ENCODE measurements at regions not wholly inside any gene's neighbourhood (a gene's known extent, or its start where the extent isn't known, plus 50 kb on each side); places are given as distances from the start of the nearest gene placed in this dataset.

- Mint-ChIP-seq H3K27me3 (ENCODE audit: unreplicated experiment) (no peaks in the 10 kb centered on the region), H3K4me3 (ENCODE audit: unreplicated experiment) (no peak overlapping the region), H3K27ac (ENCODE audit: unreplicated experiment) (no peak overlapping the region), H3K36me3 (ENCODE audit: unreplicated experiment) (peaks cover 7% of the 10 kb centered on the region), H3K9me3 (ENCODE audit: unreplicated experiment) (peaks cover 5% of the 10 kb centered on the region), H3K4me1 (ENCODE audit: low read depth, unreplicated experiment) (no peaks in the 10 kb centered on the region)
- no peak for DNase-seq
- no peak for TF ChIP-seq CTCF (IDR thresholded peaks at IDR 0.05; ENCODE audit: partially characterized antibody, unreplicated experiment)
These were observed 221.2 kb downstream of the UXS1 start for GRCh38 chr2:105972927-105973326.

DNA sequence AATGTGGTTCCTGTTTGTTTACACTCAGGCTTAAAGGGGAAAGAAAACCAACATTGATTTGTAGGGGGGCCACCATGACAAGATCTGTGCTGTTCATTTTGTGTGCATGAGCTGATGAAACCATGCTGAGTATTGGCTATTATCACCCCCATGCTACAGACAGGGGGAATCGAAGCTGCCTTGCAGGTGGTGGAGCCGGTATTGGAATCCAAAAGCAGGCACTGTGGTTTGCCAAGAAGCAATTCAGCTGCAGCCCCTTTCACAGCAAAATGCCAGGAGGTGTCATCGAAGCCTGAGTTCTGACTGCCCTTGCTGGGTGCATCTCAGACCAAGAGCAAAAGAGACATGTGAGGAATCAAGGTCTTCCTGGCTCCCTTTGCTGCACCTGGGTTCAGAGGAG lies 221.9 kb downstream of the UXS1 start:
- Mint-ChIP-seq H3K36me3 (ENCODE audit: unreplicated experiment) (peaks cover 7% of the 10 kb centered on the region), H3K4me1 (ENCODE audit: low read depth, unreplicated experiment) (no peaks in the 10 kb centered on the region), H3K27ac (ENCODE audit: unreplicated experiment) (no peak overlapping the region), H3K9me3 (ENCODE audit: unreplicated experiment) (peaks cover 2% of the 10 kb centered on the region), H3K27me3 (ENCODE audit: unreplicated experiment) (no peaks in the 10 kb centered on the region), H3K4me3 (ENCODE audit: unreplicated experiment) (no peak overlapping the region)
- DNase-seq: no peak
- TF ChIP-seq CTCF (IDR thresholded peaks at IDR 0.05; ENCODE audit: partially characterized antibody, unreplicated experiment): no peak

- Mint-ChIP-seq H3K4me3 (ENCODE audit: unreplicated experiment) (no peak overlapping the region), H3K4me1 (ENCODE audit: low read depth, unreplicated experiment) (no peaks in the 10 kb centered on the region), H3K9me3 (ENCODE audit: unreplicated experiment) (peaks cover 2% of the 10 kb centered on the region), H3K36me3 (ENCODE audit: unreplicated experiment) (no peaks in the 10 kb centered on the region), H3K27me3 (ENCODE audit: unreplicated experiment) (no peaks in the 10 kb centered on the region), H3K27ac (ENCODE audit: unreplicated experiment) (no peak overlapping the region)
- peak; percentile 33 for TF ChIP-seq CTCF (IDR thresholded peaks at IDR 0.05; ENCODE audit: partially characterized antibody, unreplicated experiment)
- DNase-seq: peak; percentile 47
These were observed 224.5 kb downstream of the UXS1 start for GRCh38 chr2:105969552-105969951.

DNA sequence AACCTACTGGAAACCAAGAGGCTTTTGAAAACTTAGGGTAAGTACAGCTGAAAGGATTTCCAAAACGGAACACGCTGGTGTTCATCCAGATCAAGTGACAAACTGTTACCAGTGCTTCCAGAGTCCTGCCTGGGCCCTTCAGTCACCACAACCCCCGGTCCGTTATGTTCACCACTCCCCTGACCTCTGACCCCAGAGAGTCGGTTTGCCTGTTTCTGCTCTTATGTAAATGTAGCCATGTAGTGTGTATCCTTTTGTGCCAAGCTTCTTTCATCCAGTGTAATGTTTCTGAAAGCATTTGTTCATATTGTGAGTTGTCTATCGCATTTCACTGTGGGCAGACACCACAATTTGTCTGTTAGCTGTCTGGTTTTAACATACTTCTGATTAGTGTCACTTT lies 217.5 kb downstream of the NCK2 start:
- no peak overlapping the region for H3K27ac Mint-ChIP-seq (ENCODE audit: unreplicated experiment)
- peaks cover 5% of the 10 kb centered on the region for H3K27me3 Mint-ChIP-seq (ENCODE audit: unreplicated experiment)
- H3K9me3 Mint-ChIP-seq (ENCODE audit: unreplicated experiment): no peaks in the 10 kb centered on the region
- DNase-seq: no peak
- no peaks in the 10 kb centered on the region for H3K4me1 Mint-ChIP-seq (ENCODE audit: low read depth, unreplicated experiment)
- no peaks in the 10 kb centered on the region for H3K36me3 Mint-ChIP-seq (ENCODE audit: unreplicated experiment)
- TF ChIP-seq CTCF (IDR thresholded peaks at IDR 0.05; ENCODE audit: partially characterized antibody, unreplicated experiment): no peak
- no peak overlapping the region for H3K4me3 Mint-ChIP-seq (ENCODE audit: unreplicated experiment)

GRCh38 chr2:105961599-105962146 lies 217.0 kb downstream of the NCK2 start:
- no peak overlapping the region for H3K4me3 Mint-ChIP-seq (ENCODE audit: unreplicated experiment)
- no peak for DNase-seq
- peaks cover 5% of the 10 kb centered on the region for H3K27me3 Mint-ChIP-seq (ENCODE audit: unreplicated experiment)
- no peaks in the 10 kb centered on the region for H3K36me3 Mint-ChIP-seq (ENCODE audit: unreplicated experiment)
- H3K9me3 Mint-ChIP-seq (ENCODE audit: unreplicated experiment): no peaks in the 10 kb centered on the region
- no peak overlapping the region for H3K27ac Mint-ChIP-seq (ENCODE audit: unreplicated experiment)
- no peaks in the 10 kb centered on the region for H3K4me1 Mint-ChIP-seq (ENCODE audit: low read depth, unreplicated experiment)
- no peak for TF ChIP-seq CTCF (IDR thresholded peaks at IDR 0.05; ENCODE audit: partially characterized antibody, unreplicated experiment)
